Lung (tissue), 11 donors: ENCODE measurements at regions not wholly inside any gene's neighbourhood (a gene's known extent, or its start where the extent isn't known, plus 50 kb on each side); places are given as distances from the start of the nearest gene placed in this dataset.

Source experiments
- ATAC-seq: fragments of 200-7000 bp; cut with Tn5 transposase; one replicate; pipeline ENCODE4 v1.9.1; 2020; ENCODE audit warnings: moderate number of reproducible peaks; ENCODE audit not compliant: insufficient read depth, low FRiP score
- DNase-seq, 3 donors: peaks; one replicate each; pipeline ENCODE4 v3.0.0-alpha.2; 2013 to 2017
- H3K27ac ChIP-seq, 2 donors: one replicate each; pipeline ENCODE4 v1.5.1; 2013; ENCODE audit warnings: mild to moderate bottlenecking in 2 of 2, moderate library complexity in 2 of 2, control low read depth in 1 of 2, inconsistent platforms in 1 of 2, low read depth in 1 of 2, low read length in 1 of 2
- H3K27me3 ChIP-seq, 3 donors: one replicate each; pipeline ENCODE4 v1.5.1; 2013; ENCODE audit warnings: low read length in 2 of 3; ENCODE audit not compliant: control insufficient read depth in 3 of 3, insufficient read depth in 3 of 3
- H3K36me3 ChIP-seq, 4 donors: one replicate each; pipeline ENCODE4 v1.5.1; 2013; ENCODE audit warnings: low read length in 4 of 4, mild to moderate bottlenecking in 1 of 4, moderate library complexity in 1 of 4; ENCODE audit not compliant: control insufficient read depth in 4 of 4, insufficient read depth in 4 of 4
- H3K4me1 ChIP-seq, 5 donors: one replicate each; pipeline ENCODE4 v1.5.1; 2013; ENCODE audit warnings: low read length in 5 of 5, mild to moderate bottlenecking in 2 of 5, moderate library complexity in 1 of 5; ENCODE audit not compliant: control insufficient read depth in 5 of 5, insufficient read depth in 5 of 5
- H3K4me3 ChIP-seq: one replicate; pipeline ENCODE4 v1.5.1; 2013; ENCODE audit warnings: mild to moderate bottlenecking, control low read depth, moderate library complexity
- H3K9ac ChIP-seq, 2 donors: one replicate each; pipeline ENCODE4 v1.5.1; 2013; ENCODE audit warnings: low read length in 2 of 2, control low read depth in 1 of 2; ENCODE audit not compliant: insufficient read depth in 1 of 2
- H3K9me3 ChIP-seq, 4 donors: one replicate each; pipeline ENCODE4 v1.5.1; 2013; ENCODE audit warnings: low read length in 3 of 4, mild to moderate bottlenecking in 1 of 4, moderate library complexity in 1 of 4; ENCODE audit not compliant: control insufficient read depth in 4 of 4, insufficient read depth in 3 of 4
- CTCF ChIP-seq: IDR thresholded peaks from 2 replicates; pipeline ENCODE4 v1.5.1; 2012; ENCODE audit warnings: mild to moderate bottlenecking; ENCODE audit errors: control extremely low read depth, extremely low read depth
- WGBS, 2 donors: extraction: QIAGEN DNeasy Blood & Tissue Kit; methylation state at CpG; one replicate each; pipeline ENCODE4 v1.1.7; 2013; 5-methylcytosine and 5-hydroxymethylcytosine counted together
- donor health status: control.
- donor health status: control.
- donor health status: Bipolar disorder and iron deficiency.
- donor health status: healthy.
- donor health status: DM: yes; HTN: yes; CAD: no.

- H3K27ac ChIP-seq, result no peak overlapping the region
- H3K9ac ChIP-seq, result no peak overlapping the region
- no peak overlapping the region for H3K4me3 ChIP-seq
- DNase-seq (peak in 1 of 3 donors; percentile 18), ATAC-seq (peak; percentile 59)
- peaks cover 0 to 5% (median 0%) of the 10 kb centered on the region in 5 donors for H3K4me1 ChIP-seq
- no peaks in the 10 kb centered on the region for H3K36me3 ChIP-seq
- TF ChIP-seq CTCF, result no peak
- H3K9me3 ChIP-seq, result peaks cover 0 to 4% (median 4%) of the 10 kb centered on the region in 4 donors
- 71 to 84% methylated on average over 3 of the region's 3 CpGs for WGBS, 2 donors
- H3K27me3 ChIP-seq, result no peaks in the 10 kb centered on the region
Observed at GRCh38 chr4:89539374-89539773, 231.8 kb upstream of the GPRIN3 start.

- Histone ChIP-seq H3K4me3 (no peak overlapping the region), H3K4me1 (peaks cover 0 to 5% (median 0%) of the 10 kb centered on the region in 5 donors), H3K36me3 (no peaks in the 10 kb centered on the region), H3K9ac (no peak overlapping the region), H3K27ac (no peak overlapping the region), H3K27me3 (no peaks in the 10 kb centered on the region), H3K9me3 (peaks cover 0 to 4% (median 4%) of the 10 kb centered on the region in 4 donors)
- ATAC-seq (no peak), DNase-seq (peak in 2 of 3 donors; percentile 5 to 13)
- 56 to 59% methylated on average over 1 of the region's 1 CpG for WGBS, 2 donors
- TF ChIP-seq CTCF, result no peak
Observed at GRCh38 chr4:89538886-89539285, 231.3 kb upstream of the GPRIN3 start.

GRCh38 chr4:89538171-89538570 lies 230.6 kb upstream of the GPRIN3 start:
- Histone ChIP-seq H3K4me3 (no peak overlapping the region), H3K9me3 (peaks cover 0 to 4% (median 4%) of the 10 kb centered on the region in 4 donors), H3K4me1 (peaks cover 0 to 5% (median 0%) of the 10 kb centered on the region in 5 donors), H3K9ac (no peak overlapping the region), H3K27ac (no peak overlapping the region), H3K36me3 (no peaks in the 10 kb centered on the region), H3K27me3 (no peaks in the 10 kb centered on the region)
- no peak for ATAC-seq
- TF ChIP-seq CTCF, result no peak
- DNase-seq, result no peak

GRCh38 chr4:89537281-89537680 lies 229.7 kb upstream of the GPRIN3 start:
- Histone ChIP-seq H3K27ac (no peak overlapping the region), H3K4me3 (no peak overlapping the region), H3K9ac (no peak overlapping the region), H3K9me3 (peaks cover 0 to 4% (median under 1%) of the 10 kb centered on the region in 4 donors), H3K27me3 (no peaks in the 10 kb centered on the region), H3K36me3 (no peaks in the 10 kb centered on the region), H3K4me1 (peaks cover 0 to 5% (median 0%) of the 10 kb centered on the region in 5 donors)
- WGBS, 2 donors, result 80 to 84% methylated on average over 1 of the region's 1 CpG
- TF ChIP-seq CTCF, result no peak
- ATAC-seq (no peak), DNase-seq (peak in 1 of 3 donors; percentile 7)
